Fibroblast of villous mesenchyme (primary cell): ENCODE measurements at regions not wholly inside any gene's neighbourhood (a gene's known extent, or its start where the extent isn't known, plus 50 kb on each side); places are given as distances from the start of the nearest gene placed in this dataset.
"Not testable (repeated sequence)": the region's sequence is repeated elsewhere in the genome, so short reads cannot be mapped to it uniquely, and the experiment has no call there.

ENCODE experiments used
- DNase-seq: peaks from one replicate; pipeline ENCODE4 v3.0.0-alpha.2; 2010; ENCODE audit warnings: low read depth
- H3K4me3 ChIP-seq: 2 replicates; pipeline ENCODE4 v1.5.1; 2011; ENCODE audit warnings: low read depth, mild to moderate bottlenecking, low read length
- CTCF ChIP-seq: IDR thresholded peaks from 2 replicates; pipeline ENCODE4 v1.5.1; 2012; ENCODE audit warnings: low read depth, mild to moderate bottlenecking, low read length; ENCODE audit not compliant: insufficient read depth

GRCh38 chrX:123788193-123788592 lies 55.3 kb upstream of the THOC2 start:
- peak; percentile 48 for DNase-seq
- not testable (repeated sequence) for H3K4me3 ChIP-seq

- DNase-seq: no peak
- no peak overlapping the region for H3K4me3 ChIP-seq
- no peak for TF ChIP-seq CTCF
These were observed 55.9 kb upstream of the THOC2 start for GRCh38 chrX:123788744-123789143.

GRCh38 chrX:123797543-123798447 lies 62.1 kb upstream of the XIAP start:
- no peak overlapping the region for H3K4me3 ChIP-seq
- no peak for TF ChIP-seq CTCF
- DNase-seq: no peak

- H3K4me3 ChIP-seq, DNase-seq: not testable (repeated sequence)
These were observed 61.0 kb upstream of the XIAP start for GRCh38 chrX:123798706-123799430.

- no peak overlapping the region for H3K4me3 ChIP-seq
- DNase-seq: no peak
- TF ChIP-seq CTCF: no peak
These were observed 58.0 kb upstream of the XIAP start for GRCh38 chrX:123801901-123802300.

GRCh38 chrX:123803331-123803983 lies 56.4 kb upstream of the XIAP start:
- no peak for TF ChIP-seq CTCF
- no peak overlapping the region for H3K4me3 ChIP-seq
- peak; percentile 61 for DNase-seq

GRCh38 chrX:123803984-123804365 lies 55.9 kb upstream of the XIAP start:
- H3K4me3 ChIP-seq, DNase-seq: not testable (repeated sequence)

- peak; percentile 83 for DNase-seq
- H3K4me3 ChIP-seq: no peak overlapping the region
- TF ChIP-seq CTCF: no peak
These were observed 51.9 kb upstream of the XIAP start for GRCh38 chrX:123807835-123808416.
